Germinal center (tissue), 1 donor: ENCODE measurements at regions not wholly inside any gene's neighbourhood (a gene's known extent, or its start where the extent isn't known, plus 50 kb on each side); places are given as distances from the start of the nearest gene placed in this dataset.

Source experiments
- DNase-seq: peaks from one replicate; pipeline ENCODE4 v3.0.0; 2012; ENCODE audit warnings: mixed read lengths, low spot score

GRCh38 chr2:136404176-136404575, 286.2 kb upstream of the CXCR4 start:
- no peak for DNase-seq

GRCh38 chr2:136402281-136402680, 284.3 kb upstream of the CXCR4 start:
- no peak for DNase-seq

GRCh38 chr2:136399667-136400289, 281.8 kb upstream of the CXCR4 start:
- DNase-seq: no peak

GRCh38 chr2:136395582-136395981, 277.6 kb upstream of the CXCR4 start:
- DNase-seq: no peak

- DNase-seq: peak; percentile 64
These were observed 276.4 kb upstream of the CXCR4 start for GRCh38 chr2:136394136-136395060.

GRCh38 chr2:136393514-136393913, 275.6 kb upstream of the CXCR4 start:
- no peak for DNase-seq

- DNase-seq: no peak
These were observed 275.1 kb upstream of the CXCR4 start for GRCh38 chr2:136392897-136393505.

GRCh38 chr2:136389809-136390208, 271.9 kb upstream of the CXCR4 start:
- DNase-seq: peak; percentile 84

- no peak for DNase-seq
These were observed 268.1 kb upstream of the CXCR4 start for GRCh38 chr2:136386046-136386445.

GRCh38 chr2:136384531-136385303, 266.8 kb upstream of the CXCR4 start:
- DNase-seq: no peak

GRCh38 chr2:136383167-136383566, 265.2 kb upstream of the CXCR4 start:
- DNase-seq: no peak

GRCh38 chr2:136381722-136382633, 264.0 kb upstream of the CXCR4 start:
- DNase-seq: peak; percentile 46

GRCh38 chr2:136381245-136381644, 263.3 kb upstream of the CXCR4 start:
- DNase-seq: no peak

GRCh38 chr2:136378712-136379595, 261.0 kb upstream of the CXCR4 start:
- DNase-seq: peak; percentile 53

GRCh38 chr2:136377423-136378382, 259.8 kb upstream of the CXCR4 start:
- DNase-seq: no peak

- DNase-seq: no peak
These were observed 258.9 kb upstream of the CXCR4 start for GRCh38 chr2:136376798-136377211.

- no peak for DNase-seq
These were observed 258.3 kb upstream of the CXCR4 start for GRCh38 chr2:136376211-136376610.

- no peak for DNase-seq
These were observed 257.3 kb upstream of the CXCR4 start for GRCh38 chr2:136375017-136375901.
